DOHH2 (cell line): ENCODE measurements at regions not wholly inside any gene's neighbourhood (a gene's known extent, or its start where the extent isn't known, plus 50 kb on each side); places are given as distances from the start of the nearest gene placed in this dataset.

Experiments
- H3F3A ChIP-seq: fragments of 200-600 bp; sonication (generic), shearing (Covaris generic); 2 replicates; pipeline ENCODE4 v1.6.0; 2016; ENCODE audit warnings: antibody characterized with exemption, mild to moderate bottlenecking; ENCODE audit not compliant: control insufficient read depth, insufficient read depth
- H3K27ac ChIP-seq: fragments of 200-600 bp; sonication (generic); 2 replicates; pipeline ENCODE4 v1.5.1; 2014; ENCODE audit warnings: low read depth, mild to moderate bottlenecking, low read length, moderate library complexity
- H3K27me3 ChIP-seq: fragments of 200-600 bp; sonication (generic); 2 replicates; pipeline ENCODE4 v1.6.1; 2014; ENCODE audit warnings: mild to moderate bottlenecking, low read length, mixed read lengths; ENCODE audit not compliant: control insufficient read depth
- H3K36me3 ChIP-seq: fragments of 200-600 bp; sonication (generic); 2 replicates; pipeline ENCODE4 v1.6.1; 2014; ENCODE audit warnings: mild to moderate bottlenecking, low read length, moderate library complexity, mixed read lengths; ENCODE audit not compliant: control insufficient read depth
- H3K4me1 ChIP-seq: fragments of 200-600 bp; sonication (generic); 2 replicates; pipeline ENCODE4 v1.6.1; 2014; ENCODE audit warnings: mild to moderate bottlenecking, low read length, mixed read lengths; ENCODE audit not compliant: control insufficient read depth
- H3K4me2 ChIP-seq: fragments of 200-600 bp; sonication (generic); 2 replicates; pipeline ENCODE4 v1.6.0; 2014; ENCODE audit warnings: mild to moderate bottlenecking, low read length, moderate library complexity
- H3K4me3 ChIP-seq: fragments of 200-600 bp; sonication (generic); 2 replicates; pipeline ENCODE4 v1.5.1; 2014; ENCODE audit warnings: mild to moderate bottlenecking, low read length, mixed read lengths
- H3K79me2 ChIP-seq: fragments of 200-600 bp; sonication (generic); 2 replicates; pipeline ENCODE4 v1.6.1; 2014; ENCODE audit warnings: mild to moderate bottlenecking, low read length, mixed read lengths; ENCODE audit not compliant: control insufficient read depth
- H3K9me2 ChIP-seq: fragments of 200-600 bp; sonication (generic); replicated peaks from 2 replicates; pipeline ENCODE4 v1.6.1; 2014; ENCODE audit warnings: mild to moderate bottlenecking, low read length, mixed read lengths; ENCODE audit not compliant: control insufficient read depth
- H3K9me3 ChIP-seq: fragments of 200-600 bp; sonication (generic); 2 replicates; pipeline ENCODE4 v1.6.1; 2014; ENCODE audit warnings: antibody characterized with exemption, low read length, mixed read lengths; ENCODE audit not compliant: control insufficient read depth, insufficient read depth
- H4K20me1 ChIP-seq: fragments of 200-600 bp; sonication (generic); 2 replicates; pipeline ENCODE4 v1.6.0; 2014; ENCODE audit warnings: low read depth, mild to moderate bottlenecking, antibody characterized with exemption, low read length, moderate library complexity; ENCODE audit not compliant: control insufficient read depth, insufficient read depth
- EZH2phosphoT487 ChIP-seq: fragments of 200-600 bp; sonication (generic); IDR thresholded peaks from 2 replicates; pipeline ENCODE4 v1.6.1; 2017; ENCODE audit warnings: borderline replicate concordance, mild to moderate bottlenecking, antibody characterized with exemption, low read length, moderate library complexity, mixed read lengths
- TF ChIP-seq, protein P1 (sequence below): fragments of 200-600 bp; sonication (generic); IDR thresholded peaks from one replicate; pipeline ENCODE4 v1.5.1; 2014; ENCODE audit warnings: antibody characterized with exemption, mild to moderate bottlenecking, low read depth, low read length; ENCODE audit not compliant: poor library complexity, severe bottlenecking

DNA sequence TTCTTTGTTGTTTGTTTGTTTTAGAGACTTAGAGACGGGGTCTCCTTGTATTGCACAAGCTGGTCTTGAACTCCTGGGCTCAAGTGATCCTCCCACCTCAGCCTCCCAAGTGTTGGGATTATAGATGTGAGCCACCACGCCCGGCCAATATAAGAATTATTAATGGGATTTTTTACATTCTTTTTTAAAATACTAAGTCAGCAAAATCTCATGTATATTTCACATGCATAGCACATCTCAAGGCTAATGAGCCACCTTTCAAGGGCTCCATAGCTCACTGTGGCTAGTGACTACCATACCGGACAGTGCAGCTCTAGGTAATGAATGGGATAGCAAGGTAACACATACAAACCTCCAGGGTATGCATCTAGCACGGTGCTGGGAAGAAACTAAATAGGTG, 361.4 kb downstream of the SAMD5 start:
- TF ChIP-seq, protein P1, sequence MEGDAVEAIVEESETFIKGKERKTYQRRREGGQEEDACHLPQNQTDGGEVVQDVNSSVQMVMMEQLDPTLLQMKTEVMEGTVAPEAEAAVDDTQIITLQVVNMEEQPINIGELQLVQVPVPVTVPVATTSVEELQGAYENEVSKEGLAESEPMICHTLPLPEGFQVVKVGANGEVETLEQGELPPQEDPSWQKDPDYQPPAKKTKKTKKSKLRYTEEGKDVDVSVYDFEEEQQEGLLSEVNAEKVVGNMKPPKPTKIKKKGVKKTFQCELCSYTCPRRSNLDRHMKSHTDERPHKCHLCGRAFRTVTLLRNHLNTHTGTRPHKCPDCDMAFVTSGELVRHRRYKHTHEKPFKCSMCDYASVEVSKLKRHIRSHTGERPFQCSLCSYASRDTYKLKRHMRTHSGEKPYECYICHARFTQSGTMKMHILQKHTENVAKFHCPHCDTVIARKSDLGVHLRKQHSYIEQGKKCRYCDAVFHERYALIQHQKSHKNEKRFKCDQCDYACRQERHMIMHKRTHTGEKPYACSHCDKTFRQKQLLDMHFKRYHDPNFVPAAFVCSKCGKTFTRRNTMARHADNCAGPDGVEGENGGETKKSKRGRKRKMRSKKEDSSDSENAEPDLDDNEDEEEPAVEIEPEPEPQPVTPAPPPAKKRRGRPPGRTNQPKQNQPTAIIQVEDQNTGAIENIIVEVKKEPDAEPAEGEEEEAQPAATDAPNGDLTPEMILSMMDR: no peak
- no peak for TF ChIP-seq EZH2phosphoT487
- Histone ChIP-seq H3F3A (no peaks in the 10 kb centered on the region), H3K9me3 (no peaks in the 10 kb centered on the region)

DNA sequence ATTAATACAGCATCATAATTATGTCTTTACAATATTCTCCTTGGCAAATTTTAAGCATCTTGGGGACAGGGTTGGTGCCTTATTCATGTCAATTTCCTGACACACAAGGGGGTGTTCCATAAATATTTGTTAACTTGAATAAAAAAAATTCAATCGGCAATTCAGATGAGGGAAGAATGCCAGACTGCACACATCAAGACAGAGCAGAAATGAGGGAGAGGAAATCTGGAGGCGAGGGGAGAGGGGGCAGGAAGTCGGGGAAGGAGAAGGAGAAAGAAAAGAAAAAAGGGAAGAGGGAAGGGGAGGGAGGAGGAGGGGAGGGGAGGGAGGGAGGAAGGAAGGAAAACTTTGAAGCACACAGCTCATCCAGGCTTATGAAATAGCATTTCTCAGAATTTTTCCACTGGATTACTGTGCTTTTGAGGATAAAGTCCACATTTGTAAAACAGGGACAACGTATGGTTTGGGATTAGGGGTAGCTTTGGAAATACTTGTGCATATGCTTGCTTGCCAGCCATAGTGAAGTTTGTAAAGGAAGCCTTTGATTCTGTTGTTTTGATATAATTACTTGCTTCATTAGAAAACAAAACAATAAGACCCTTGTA, 362.1 kb downstream of the SAMD5 start:
- Histone ChIP-seq H3K27me3 (no peaks in the 10 kb centered on the region), H3K4me3 (no peak overlapping the region), H3K36me3 (no peaks in the 10 kb centered on the region), H3K79me2 (no peaks in the 10 kb centered on the region), H3K27ac (no peak overlapping the region), H3F3A (no peaks in the 10 kb centered on the region), H4K20me1 (no peaks in the 10 kb centered on the region), H3K9me3 (no peaks in the 10 kb centered on the region), H3K9me2 (no peaks in the 10 kb centered on the region), H3K4me2 (no peak overlapping the region), H3K4me1 (no peaks in the 10 kb centered on the region)
- TF ChIP-seq EZH2phosphoT487: no peak
- TF ChIP-seq, protein P1: no peak

More for the DNA sequence above, 361.4 kb downstream of the SAMD5 start:
- Histone ChIP-seq H3K27ac (no peak overlapping the region), H3K36me3 (no peaks in the 10 kb centered on the region), H3K4me2 (no peak overlapping the region), H3K79me2 (no peaks in the 10 kb centered on the region), H3K27me3 (no peaks in the 10 kb centered on the region), H4K20me1 (no peaks in the 10 kb centered on the region), H3K4me3 (no peak overlapping the region), H3K4me1 (no peaks in the 10 kb centered on the region), H3K9me2 (no peaks in the 10 kb centered on the region)

DNA sequence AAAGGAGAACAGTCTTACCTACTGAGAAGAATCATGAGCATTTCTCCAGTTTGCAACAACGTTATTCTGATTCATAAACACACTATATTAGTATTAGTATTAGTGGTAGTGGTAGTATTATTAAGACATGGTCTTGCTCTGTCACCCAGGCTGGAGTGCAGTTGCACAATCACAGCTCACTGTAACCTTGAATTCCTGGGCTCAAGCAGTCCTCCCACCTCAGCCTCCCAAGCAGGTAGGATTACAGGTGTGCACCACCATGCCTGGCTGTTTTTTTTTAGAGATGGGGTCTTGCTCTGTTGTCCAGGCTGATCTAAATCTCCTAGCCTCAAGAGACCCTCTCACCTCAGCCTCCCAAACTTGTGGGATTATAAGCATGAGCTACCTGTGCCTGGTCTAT, 363.5 kb downstream of the SAMD5 start:
- H3F3A ChIP-seq: no peaks in the 10 kb centered on the region
- no peaks in the 10 kb centered on the region for H3K79me2 ChIP-seq
- no peaks in the 10 kb centered on the region for H3K27me3 ChIP-seq
- no peak overlapping the region for H3K4me2 ChIP-seq
- no peak overlapping the region for H3K27ac ChIP-seq
- H3K4me3 ChIP-seq: no peak overlapping the region
- TF ChIP-seq, protein P1: no peak
- TF ChIP-seq EZH2phosphoT487: no peak
- no peaks in the 10 kb centered on the region for H4K20me1 ChIP-seq
- H3K4me1 ChIP-seq: no peaks in the 10 kb centered on the region
- no peaks in the 10 kb centered on the region for H3K36me3 ChIP-seq
- no peaks in the 10 kb centered on the region for H3K9me3 ChIP-seq
- no peaks in the 10 kb centered on the region for H3K9me2 ChIP-seq

DNA sequence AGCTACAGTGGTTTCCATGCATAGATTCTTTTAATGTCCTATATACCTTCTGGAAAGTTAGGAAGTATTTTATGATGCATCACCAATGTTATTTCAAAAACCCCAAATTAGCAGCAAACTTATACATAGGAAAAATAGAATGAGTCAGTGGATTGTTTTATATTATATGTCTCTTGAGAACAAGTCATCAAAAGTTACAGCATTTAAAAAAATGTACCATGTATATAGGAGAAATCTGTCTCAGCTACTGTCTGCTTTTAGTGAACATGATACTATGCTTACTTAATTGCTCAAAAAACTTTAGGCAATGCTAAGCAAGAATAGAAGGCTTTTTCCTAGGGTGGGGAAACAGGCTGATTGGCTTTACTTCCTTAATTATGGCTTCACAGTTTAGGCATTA, 365.3 kb downstream of the SAMD5 start:
- H3K4me2 ChIP-seq: no peak overlapping the region
- H3K9me3 ChIP-seq: no peaks in the 10 kb centered on the region
- H3F3A ChIP-seq: no peaks in the 10 kb centered on the region
- no peak overlapping the region for H3K4me3 ChIP-seq
- H3K36me3 ChIP-seq: no peaks in the 10 kb centered on the region
- no peak overlapping the region for H3K27ac ChIP-seq
- TF ChIP-seq, protein P1: no peak
- TF ChIP-seq EZH2phosphoT487: no peak
- H3K4me1 ChIP-seq: no peaks in the 10 kb centered on the region
- H3K79me2 ChIP-seq: no peaks in the 10 kb centered on the region
- H4K20me1 ChIP-seq: no peaks in the 10 kb centered on the region
- no peaks in the 10 kb centered on the region for H3K27me3 ChIP-seq
- H3K9me2 ChIP-seq: no peaks in the 10 kb centered on the region
